HepG2 (cell line): ENCODE measurements at regions not wholly inside any gene's neighbourhood (a gene's known extent, or its start where the extent isn't known, plus 50 kb on each side); places are given as distances from the start of the nearest gene placed in this dataset.

Experiments
- ATAC-seq: fragments of 200-7000 bp; cut with Tn5 transposase; 3 replicates; pipeline ENCODE4 v1.9.1; 2020; ENCODE audit warnings: mild to moderate bottlenecking, moderate library complexity
- BruUV-seq: library from RNA; stranded (reverse); fragments of 400-500 nt; replicated peaks from 2 replicates; lab custom pipeline; 2021; lab: Mats Ljungman, UMichigan
- CTCF ChIA-PET: fragments of 300-600 bp; formaldehyde crosslinking; extraction: SDS; loops from one replicate; lab custom pipeline; 2021; ENCODE audit warnings: low total read pairs, inconsistent platforms, low intra/inter-chr PET ratio; lab: Yijun Ruan, JAX
- POLR2A ChIA-PET: fragments of 350-600 bp; sonication (Branson Sonifier 250); formaldehyde crosslinking; loops from one replicate; lab custom pipeline; 2020; ENCODE audit warnings: antibody characterized with exemption, inconsistent platforms; lab: Yijun Ruan, JAX
- DNase-seq: peaks from one replicate; pipeline ENCODE4 v3.0.0-alpha.2; 2015; ENCODE audit warnings: low spot score
- FAIRE-seq: peaks from 3 replicates; lab custom pipeline; 2011; peaks lifted over from hg19 to GRCh38; lab: Jason Lieb, UNC
- H2AFZ ChIP-seq: one replicate; pipeline ENCODE4 v1.6.1; 2011; ENCODE audit warnings: low read length, inconsistent platforms
- H3K27ac ChIP-seq: fragments of 300-600 bp; 3 replicates; pipeline ENCODE4 v1.8.0; 2011; ENCODE audit warnings: mixed run types, mild to moderate bottlenecking, mixed read lengths, low read length, inconsistent platforms; ENCODE audit not compliant: insufficient read depth; ENCODE audit errors: extremely low read length
- H3K27me3 ChIP-seq, 2 experiments: fragments of 200-600 bp in 1 of 2; 2 replicates in 1 of 2; 3 replicates in 1 of 2; pipeline versions ENCODE4 v1.6.0 to v1.8.0; 2011; ENCODE audit warnings: low read length in 2 of 2, mild to moderate bottlenecking in 2 of 2, moderate library complexity in 2 of 2, inconsistent platforms in 1 of 2; ENCODE audit not compliant: insufficient read depth in 2 of 2, control insufficient read depth in 1 of 2
- H3K36me3 ChIP-seq, 2 experiments: fragments of 200-600 bp in 1 of 2; replicated peaks in 1 of 2; 2 replicates in 1 of 2; 3 replicates in 1 of 2; pipeline versions ENCODE4 v1.5.1 to v1.8.0; 2011; ENCODE audit warnings: low read length in 2 of 2, inconsistent platforms in 1 of 2; ENCODE audit not compliant: insufficient read depth in 2 of 2, control insufficient read depth in 1 of 2
- H3K4me1 ChIP-seq: 2 replicates; pipeline ENCODE4 v1.5.1; 2012; ENCODE audit warnings: low read length, inconsistent platforms; ENCODE audit not compliant: insufficient read depth
- H3K4me2 ChIP-seq: 2 replicates; pipeline ENCODE4 v1.6.0; 2011; ENCODE audit warnings: low read depth, low read length, inconsistent platforms
- H3K4me3 ChIP-seq, 3 experiments: fragments of 200-600 bp in 1 of 3; sonication (generic), shearing (Covaris generic) in 1 of 3; replicated peaks in 1 of 3; 2 replicates each; pipeline ENCODE4 v1.5.1; 2011 to 2016; ENCODE audit warnings: low read length in 3 of 3, inconsistent platforms in 2 of 3, low read depth in 2 of 3, mild to moderate bottlenecking in 2 of 3, control low read depth in 1 of 3, mixed read lengths in 1 of 3; ENCODE audit not compliant: insufficient read depth in 1 of 3
- H3K79me2 ChIP-seq: one replicate; pipeline ENCODE4 v1.6.1; 2011; ENCODE audit warnings: low read length, inconsistent platforms; ENCODE audit not compliant: insufficient read depth
- H3K9ac ChIP-seq: 2 replicates; pipeline ENCODE4 v1.6.0; 2011; ENCODE audit warnings: mild to moderate bottlenecking, low read depth, low read length, inconsistent platforms; ENCODE audit not compliant: insufficient read depth
- H3K9me3 ChIP-seq: 2 replicates; pipeline ENCODE4 v1.5.1; 2012; ENCODE audit warnings: mild to moderate bottlenecking, low read length
- H4K20me1 ChIP-seq: 2 replicates; pipeline ENCODE4 v1.6.0; 2011; ENCODE audit warnings: inconsistent platforms, mild to moderate bottlenecking, low read length, moderate library complexity; ENCODE audit not compliant: insufficient read depth
- NFYB ChIP-seq: sonication (generic); formaldehyde crosslinking; IDR thresholded peaks from 2 replicates; pipeline ENCODE4 v1.4.0; 2020; ENCODE audit warnings: missing genetic modification reagents
- NPAS2 ChIP-seq: sonication (generic); formaldehyde crosslinking; IDR thresholded peaks from 2 replicates; pipeline ENCODE4 v1.8.0; 2022; ENCODE audit warnings: mild to moderate bottlenecking, missing genetic modification reagents, borderline replicate concordance
- SIN3A ChIP-seq: IDR thresholded peaks from 2 replicates; pipeline ENCODE4 v1.6.1; 2011; ENCODE audit warnings: low read depth, mild to moderate bottlenecking, control low read depth, low read length, borderline replicate concordance
- WGBS: methylation state at CpG from one replicate; pipeline ENCODE4 v1.1.6; 2017; ENCODE audit warnings: low lambda C conversion rate; 5-methylcytosine and 5-hydroxymethylcytosine counted together
- in situ Hi-C: cut with HindIII; loops from 2 replicates; pipeline ENCODE4 v1.10.0; 2017; ENCODE audit warnings: low pct_unique_long_range_greater_than_20kb; ENCODE audit not compliant: extremely low pct_ligation_motif_present
- intact Hi-C: fragments of 100-400 bp; cut with micrococcal nuclease; formaldehyde crosslinking; loops from one replicate; pipeline ENCODE4 v1.10.0; 2022; ENCODE audit not compliant: unreplicated experiment

GRCh38 chr1:192943522-192943921, 115.6 kb downstream of the UCHL5 start:
- no TSS peak for BruUV-seq
- FAIRE-seq: no peak
- CTCF ChIA-PET: no interaction called here
- Histone ChIP-seq H3K36me3 (no peaks in the 10 kb centered on the region; a peak in 1 of 5 replicates), H3K27ac (no peak overlapping the region), H3K27me3 (no peaks in the 10 kb centered on the region; a peak in 1 of 5 replicates), H3K9me3 (no peaks in the 10 kb centered on the region), H4K20me1 (no peaks in the 10 kb centered on the region), H3K4me2 (no peak overlapping the region), H2AFZ (no peak overlapping the region), H3K79me2 (no peaks in the 10 kb centered on the region), H3K4me3 (no peak overlapping the region), H3K4me1 (no peaks in the 10 kb centered on the region), H3K9ac (no peak overlapping the region)
- no peak for TF ChIP-seq SIN3A
- intact Hi-C loops: no loop called here
- in situ Hi-C loops: no loop called here
- POLR2A ChIA-PET: no interaction called here
- no peak for DNase-seq
- ATAC-seq: no peak
- WGBS: 48% methylated on average over 1 of the region's 1 CpG

- H3K4me3 ChIP-seq: no peak overlapping the region
- no peaks in the 10 kb centered on the region for H3K79me2 ChIP-seq
- ChIA-PET POLR2A (no interaction called here), CTCF (no interaction called here)
- no peaks in the 10 kb centered on the region for H4K20me1 ChIP-seq
- no peak overlapping the region for H3K4me2 ChIP-seq
- H3K4me1 ChIP-seq: no peaks in the 10 kb centered on the region
- 19% methylated on average over 5 of the region's 5 CpGs for WGBS
- no peak overlapping the region for H3K27ac ChIP-seq
- no TSS peak for BruUV-seq
- no peak for TF ChIP-seq NFYB (CRISPR knock-in tag)
- no peak for TF ChIP-seq NPAS2 (CRISPR knock-in tag)
- no peaks in the 10 kb centered on the region; a peak in 1 of 5 replicates for H3K27me3 ChIP-seq
- H3K36me3 ChIP-seq: no peaks in the 10 kb centered on the region; a peak in 1 of 5 replicates
- H3K9ac ChIP-seq: no peak overlapping the region
- no peaks in the 10 kb centered on the region for H3K9me3 ChIP-seq
- no peak for FAIRE-seq
- DNase-seq: no peak
- H2AFZ ChIP-seq: no peak overlapping the region
- intact Hi-C loops (no loop called here), in situ Hi-C loops (no loop called here)
- no peak for ATAC-seq
Measured at GRCh38 chr1:192945390-192946130, 113.6 kb downstream of the UCHL5 start.
